Kidney (tissue), 13 donors: ENCODE measurements at regions not wholly inside any gene's neighbourhood (a gene's known extent, or its start where the extent isn't known, plus 50 kb on each side); places are given as distances from the start of the nearest gene placed in this dataset.
"Not testable (repeated sequence)": the region's sequence is repeated elsewhere in the genome, so short reads cannot be mapped to it uniquely, and the experiment has no call there.

Experiments used
- DNase-seq, 5 donors: peaks; one replicate each; pipeline ENCODE4 v3.0.0-alpha.2; 2013 to 2020
- FAIRE-seq: peaks from 2 replicates; lab custom pipeline; 2012; peaks lifted over from hg19 to GRCh38; lab: Jason Lieb, UNC
- H3K27ac ChIP-seq, 2 donors: one replicate each; pipeline ENCODE4 v1.7.0; 2013; ENCODE audit warnings: low read depth in 2 of 2, low read length in 2 of 2, inconsistent platforms in 1 of 2
- H3K27me3 ChIP-seq: one replicate; pipeline ENCODE4 v1.7.1; 2013; ENCODE audit warnings: low read length, inconsistent platforms; ENCODE audit not compliant: control insufficient read depth, insufficient read depth
- H3K36me3 ChIP-seq, 3 donors: one replicate each; pipeline versions ENCODE4 v1.7.0 to v1.7.1; 2013; ENCODE audit warnings: low read length in 3 of 3, control low read depth in 1 of 3, inconsistent platforms in 1 of 3; ENCODE audit not compliant: insufficient read depth in 3 of 3, control insufficient read depth in 2 of 3
- H3K4me1 ChIP-seq, 3 donors: one replicate each; pipeline versions ENCODE4 v1.7.0 to v1.7.1; 2013; ENCODE audit warnings: low read length in 3 of 3, inconsistent platforms in 1 of 3, low read depth in 1 of 3; ENCODE audit not compliant: control insufficient read depth in 2 of 3, insufficient read depth in 2 of 3
- H3K4me3 ChIP-seq, 3 donors: one replicate each; pipeline versions ENCODE4 v1.7.0 to v1.8.1; 2013; ENCODE audit warnings: low read length in 3 of 3, control low read depth in 1 of 3, inconsistent platforms in 1 of 3
- H3K9ac ChIP-seq, 3 donors: one replicate each; pipeline versions ENCODE4 v1.7.0 to v1.7.1; 2013; ENCODE audit warnings: low read length in 3 of 3, control low read depth in 1 of 3, inconsistent platforms in 1 of 3
- H3K9me3 ChIP-seq, 3 donors: one replicate each; pipeline versions ENCODE4 v1.7.0 to v1.7.1; 2013; ENCODE audit warnings: low read length in 3 of 3, control low read depth in 1 of 3, inconsistent platforms in 1 of 3; ENCODE audit not compliant: control insufficient read depth in 2 of 3, insufficient read depth in 1 of 3
- intact Hi-C: fragments of 100-400 bp; cut with DNase I; formaldehyde crosslinking; loops from one replicate; pipeline ENCODE4 v1.11.1; 2022
- TF ChIP-seq, protein P1 (sequence below): IDR thresholded peaks from 3 replicates; pipeline ENCODE4 v1.5.1; 2012; ENCODE audit warnings: mild to moderate bottlenecking, moderate library complexity, borderline replicate concordance; ENCODE audit not compliant: insufficient read depth; ENCODE audit errors: extremely low read depth
- donor health status: control.
- donor health status: control.
- donor health status: control.
- donor health status: control.
- donor health status: control.
- donor health status: DM: yes; HTN: yes; CAD: no.
- donor health status: Normal renal cell carcinoma (clear cell type).

DNA sequence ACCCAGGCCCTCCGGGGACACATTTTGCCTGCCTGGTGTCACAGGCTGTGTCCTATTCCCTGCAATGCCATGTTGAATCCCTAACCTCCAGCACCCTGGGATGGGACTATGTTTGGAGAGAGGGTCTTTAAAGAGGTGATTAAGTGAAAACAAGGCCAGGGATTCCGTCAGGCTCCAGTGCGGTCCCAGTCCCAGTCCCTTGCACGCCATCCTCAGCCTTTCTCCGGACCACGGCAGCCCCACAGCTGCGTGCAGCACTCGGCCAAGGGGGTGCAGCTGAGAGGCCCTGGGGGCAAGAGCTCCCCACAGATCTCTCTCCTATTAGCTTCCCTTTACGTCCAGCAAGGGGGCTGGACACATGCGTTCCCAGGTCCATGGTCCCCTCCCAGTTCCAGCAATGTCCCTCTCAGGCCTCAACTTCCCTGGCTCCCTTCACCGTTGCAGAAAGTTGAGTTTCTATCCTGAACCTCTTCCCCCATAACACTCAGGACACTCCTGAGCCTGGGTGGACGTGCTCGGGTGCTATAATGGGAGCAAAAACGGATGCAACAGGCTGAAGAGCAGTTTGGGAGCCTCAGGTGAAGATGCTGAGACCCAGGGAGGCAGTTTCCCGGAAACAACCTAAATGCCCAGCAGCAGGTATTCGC, 1422.7 kb downstream of the BRD1 start:
- no peaks in the 10 kb centered on the region for H3K4me1 ChIP-seq
- no peak for FAIRE-seq
- H3K9ac ChIP-seq: no peak overlapping the region
- DNase-seq: no peak
- H3K27ac ChIP-seq: no peak overlapping the region
- TF ChIP-seq, protein P1, sequence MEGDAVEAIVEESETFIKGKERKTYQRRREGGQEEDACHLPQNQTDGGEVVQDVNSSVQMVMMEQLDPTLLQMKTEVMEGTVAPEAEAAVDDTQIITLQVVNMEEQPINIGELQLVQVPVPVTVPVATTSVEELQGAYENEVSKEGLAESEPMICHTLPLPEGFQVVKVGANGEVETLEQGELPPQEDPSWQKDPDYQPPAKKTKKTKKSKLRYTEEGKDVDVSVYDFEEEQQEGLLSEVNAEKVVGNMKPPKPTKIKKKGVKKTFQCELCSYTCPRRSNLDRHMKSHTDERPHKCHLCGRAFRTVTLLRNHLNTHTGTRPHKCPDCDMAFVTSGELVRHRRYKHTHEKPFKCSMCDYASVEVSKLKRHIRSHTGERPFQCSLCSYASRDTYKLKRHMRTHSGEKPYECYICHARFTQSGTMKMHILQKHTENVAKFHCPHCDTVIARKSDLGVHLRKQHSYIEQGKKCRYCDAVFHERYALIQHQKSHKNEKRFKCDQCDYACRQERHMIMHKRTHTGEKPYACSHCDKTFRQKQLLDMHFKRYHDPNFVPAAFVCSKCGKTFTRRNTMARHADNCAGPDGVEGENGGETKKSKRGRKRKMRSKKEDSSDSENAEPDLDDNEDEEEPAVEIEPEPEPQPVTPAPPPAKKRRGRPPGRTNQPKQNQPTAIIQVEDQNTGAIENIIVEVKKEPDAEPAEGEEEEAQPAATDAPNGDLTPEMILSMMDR: no peak
- no peaks in the 10 kb centered on the region for H3K36me3 ChIP-seq
- no peak overlapping the region for H3K4me3 ChIP-seq
- H3K27me3 ChIP-seq: no peaks in the 10 kb centered on the region
- intact Hi-C loops: no loop called here
- H3K9me3 ChIP-seq: no peaks in the 10 kb centered on the region

DNA sequence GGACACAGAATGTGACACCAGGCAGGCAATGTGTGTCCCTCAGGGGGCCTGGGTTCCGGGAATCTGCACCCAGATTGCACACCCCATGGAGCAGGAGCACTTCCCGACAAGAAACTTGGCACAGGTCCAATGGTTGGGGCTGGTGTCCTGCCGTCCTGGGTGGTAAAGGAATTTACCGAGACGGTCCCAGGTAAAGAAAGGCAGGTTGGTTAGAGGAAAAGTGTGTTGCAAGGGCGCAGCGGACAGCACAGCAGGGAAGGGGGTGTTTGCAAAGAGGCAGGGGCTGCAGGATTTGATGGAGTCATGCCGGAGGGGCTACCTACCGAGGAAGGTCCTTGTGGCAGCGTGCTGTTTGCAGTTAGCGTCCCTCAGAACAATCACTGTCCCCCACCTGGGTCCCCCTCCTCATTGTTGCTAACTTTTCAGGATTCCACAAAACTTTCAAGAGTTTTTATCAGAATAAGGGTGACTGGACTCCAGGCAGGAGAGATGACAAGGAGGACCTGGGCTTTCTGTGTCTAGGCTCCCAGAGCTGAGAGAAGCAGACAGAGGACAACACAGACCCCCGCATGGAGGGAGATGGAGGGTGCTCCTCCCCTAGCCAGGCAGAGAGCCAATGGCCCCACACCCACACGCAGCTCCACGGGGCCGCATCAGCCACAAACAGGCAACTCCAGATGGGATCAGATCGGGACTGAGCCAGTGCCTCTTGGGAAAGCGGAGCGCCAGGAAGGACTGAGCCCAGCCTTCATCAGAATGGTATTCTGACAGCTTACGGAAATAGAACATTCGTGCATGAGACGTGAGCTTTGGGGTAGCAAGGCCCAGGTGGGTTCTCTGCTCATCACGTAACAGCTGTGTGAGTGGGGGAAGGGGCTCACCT, 1423.9 kb downstream of the BRD1 start:
- Histone ChIP-seq H3K4me3 (no peak overlapping the region), H3K9me3 (no peaks in the 10 kb centered on the region), H3K36me3 (no peaks in the 10 kb centered on the region), H3K4me1 (no peaks in the 10 kb centered on the region), H3K27me3 (no peaks in the 10 kb centered on the region), H3K27ac (no peak overlapping the region), H3K9ac (no peak overlapping the region)
- TF ChIP-seq, protein P1: no peak
- FAIRE-seq (no peak), DNase-seq (no peak)
- intact Hi-C loops: no loop called here

DNA sequence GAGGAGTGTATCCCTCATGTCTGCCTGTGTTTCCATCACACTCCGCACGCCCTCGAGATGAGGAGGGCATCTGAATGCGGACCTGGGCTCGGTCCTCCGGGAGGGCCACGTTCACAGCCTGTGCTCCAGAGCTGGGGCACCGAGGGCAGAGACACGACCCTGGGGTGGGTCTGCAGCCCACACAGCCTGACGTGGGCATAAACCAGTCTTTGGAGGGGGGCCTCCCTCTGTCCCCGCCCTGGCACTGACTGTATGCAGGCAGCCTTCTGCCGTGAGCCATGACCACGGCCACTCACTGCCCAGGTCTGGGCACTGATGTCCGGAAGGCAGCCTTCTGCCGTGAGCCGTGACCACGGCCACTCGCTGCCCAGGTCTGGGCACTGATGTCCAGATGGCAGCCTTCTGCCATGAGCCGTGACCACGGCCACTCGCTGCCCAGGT, 1425.1 kb downstream of the BRD1 start:
- no peaks in the 10 kb centered on the region for H3K4me1 ChIP-seq
- H3K27ac ChIP-seq: no peak overlapping the region
- H3K27me3 ChIP-seq: no peaks in the 10 kb centered on the region
- DNase-seq (no peak), FAIRE-seq (no peak)
- TF ChIP-seq, protein P1: no peak
- H3K9ac ChIP-seq: no peak overlapping the region
- H3K9me3 ChIP-seq: no peaks in the 10 kb centered on the region
- H3K4me3 ChIP-seq: no peak overlapping the region
- no peaks in the 10 kb centered on the region for H3K36me3 ChIP-seq
- intact Hi-C loops: no loop called here

DNA sequence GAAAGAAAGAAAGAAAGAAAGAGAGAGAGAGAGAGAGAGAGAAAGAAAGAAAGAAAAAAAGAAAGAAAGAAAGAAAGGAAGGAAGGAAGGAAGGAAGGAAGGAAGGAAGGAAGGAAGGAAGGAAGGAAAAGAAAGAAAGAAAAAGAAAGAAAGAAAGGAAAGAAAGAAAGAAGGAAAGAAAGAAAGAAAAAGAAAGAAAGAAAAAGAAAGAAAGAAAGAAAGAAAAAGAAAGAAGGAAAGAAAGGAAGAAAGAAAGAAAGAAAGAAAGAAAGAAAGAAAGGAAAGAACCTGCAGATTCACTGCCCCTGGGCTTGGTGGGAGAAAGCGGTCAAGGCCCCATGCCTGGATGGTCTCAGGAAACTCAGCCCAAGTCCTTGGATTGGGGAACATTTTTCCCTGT, 1426.2 kb downstream of the BRD1 start:
- H3K4me1 ChIP-seq, H3K27me3 ChIP-seq, DNase-seq, H3K27ac ChIP-seq, H3K9ac ChIP-seq, H3K9me3 ChIP-seq, H3K4me3 ChIP-seq, intact Hi-C loops, H3K36me3 ChIP-seq, FAIRE-seq: not testable (repeated sequence)
